Peyer's patch (tissue), 4 donors: ENCODE measurements at regions not wholly inside any gene's neighbourhood (a gene's known extent, or its start where the extent isn't known, plus 50 kb on each side); places are given as distances from the start of the nearest gene placed in this dataset.

Experiments
- POLR2A ChIP-seq, 2 donors: fragments of 450-650 bp; IDR thresholded peaks; one replicate each; pipeline ENCODE4 v1.5.1; 2017; ENCODE audit warnings: antibody characterized with exemption in 2 of 2, mild to moderate bottlenecking in 2 of 2, moderate library complexity in 2 of 2
- TF ChIP-seq, protein P1 (sequence below), 6 experiments: fragments of 450-650 bp in 4 of 6; fragments of 200-600 bp in 2 of 6; sonication (generic) in 1 of 6; IDR thresholded peaks; one replicate each; pipeline ENCODE4 v1.5.1; 2017 to 2019; ENCODE audit warnings: antibody characterized with exemption in 6 of 6, mild to moderate bottlenecking in 3 of 6, moderate library complexity in 1 of 6

GRCh38 chr1:34425785-34426184 lies 249.1 kb downstream of the C1orf94 start:
- TF ChIP-seq, protein P1, sequence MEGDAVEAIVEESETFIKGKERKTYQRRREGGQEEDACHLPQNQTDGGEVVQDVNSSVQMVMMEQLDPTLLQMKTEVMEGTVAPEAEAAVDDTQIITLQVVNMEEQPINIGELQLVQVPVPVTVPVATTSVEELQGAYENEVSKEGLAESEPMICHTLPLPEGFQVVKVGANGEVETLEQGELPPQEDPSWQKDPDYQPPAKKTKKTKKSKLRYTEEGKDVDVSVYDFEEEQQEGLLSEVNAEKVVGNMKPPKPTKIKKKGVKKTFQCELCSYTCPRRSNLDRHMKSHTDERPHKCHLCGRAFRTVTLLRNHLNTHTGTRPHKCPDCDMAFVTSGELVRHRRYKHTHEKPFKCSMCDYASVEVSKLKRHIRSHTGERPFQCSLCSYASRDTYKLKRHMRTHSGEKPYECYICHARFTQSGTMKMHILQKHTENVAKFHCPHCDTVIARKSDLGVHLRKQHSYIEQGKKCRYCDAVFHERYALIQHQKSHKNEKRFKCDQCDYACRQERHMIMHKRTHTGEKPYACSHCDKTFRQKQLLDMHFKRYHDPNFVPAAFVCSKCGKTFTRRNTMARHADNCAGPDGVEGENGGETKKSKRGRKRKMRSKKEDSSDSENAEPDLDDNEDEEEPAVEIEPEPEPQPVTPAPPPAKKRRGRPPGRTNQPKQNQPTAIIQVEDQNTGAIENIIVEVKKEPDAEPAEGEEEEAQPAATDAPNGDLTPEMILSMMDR (IDR thresholded peaks at IDR 0.05): no peak
- TF ChIP-seq POLR2A (IDR thresholded peaks at IDR 0.05): no peak
